Endothelial cell (in vitro differentiated cells): ENCODE measurements at regions not wholly inside any gene's neighbourhood (a gene's known extent, or its start where the extent isn't known, plus 50 kb on each side); places are given as distances from the start of the nearest gene placed in this dataset.

Experiments
- DNase-seq: peaks from one replicate; pipeline ENCODE4 v3.0.0; 2021; ENCODE audit warnings: low spot score
- H3K27ac Mint-ChIP-seq: one replicate; pipeline ENCODE4 v1.8.0; 2021; ENCODE audit warnings: mixed read lengths, inconsistent platforms; ENCODE audit not compliant: unreplicated experiment
- H3K27me3 Mint-ChIP-seq: one replicate; pipeline ENCODE4 v1.8.0; 2021; ENCODE audit warnings: mild to moderate bottlenecking, moderate library complexity, mixed read lengths, inconsistent platforms; ENCODE audit not compliant: unreplicated experiment
- H3K36me3 Mint-ChIP-seq: one replicate; pipeline ENCODE4 v1.8.0; 2021; ENCODE audit warnings: mild to moderate bottlenecking, low read depth, mixed read lengths, inconsistent platforms; ENCODE audit not compliant: unreplicated experiment
- H3K4me1 Mint-ChIP-seq: one replicate; pipeline ENCODE4 v1.8.0; 2021; ENCODE audit warnings: mild to moderate bottlenecking, mixed read lengths, inconsistent platforms; ENCODE audit not compliant: unreplicated experiment
- H3K4me3 Mint-ChIP-seq: one replicate; pipeline ENCODE4 v1.8.0; 2021; ENCODE audit warnings: mild to moderate bottlenecking, mixed read lengths, inconsistent platforms; ENCODE audit not compliant: unreplicated experiment
- H3K9me3 Mint-ChIP-seq: one replicate; pipeline ENCODE4 v1.8.0; 2021; ENCODE audit warnings: mixed read lengths, inconsistent platforms; ENCODE audit not compliant: unreplicated experiment
- TF ChIP-seq, protein P1 (sequence below): fragments of 200-600 bp; sonication (generic); IDR thresholded peaks from one replicate; pipeline ENCODE4 v1.5.0; 2021; ENCODE audit warnings: antibody characterized with exemption; ENCODE audit not compliant: unreplicated experiment

DNA sequence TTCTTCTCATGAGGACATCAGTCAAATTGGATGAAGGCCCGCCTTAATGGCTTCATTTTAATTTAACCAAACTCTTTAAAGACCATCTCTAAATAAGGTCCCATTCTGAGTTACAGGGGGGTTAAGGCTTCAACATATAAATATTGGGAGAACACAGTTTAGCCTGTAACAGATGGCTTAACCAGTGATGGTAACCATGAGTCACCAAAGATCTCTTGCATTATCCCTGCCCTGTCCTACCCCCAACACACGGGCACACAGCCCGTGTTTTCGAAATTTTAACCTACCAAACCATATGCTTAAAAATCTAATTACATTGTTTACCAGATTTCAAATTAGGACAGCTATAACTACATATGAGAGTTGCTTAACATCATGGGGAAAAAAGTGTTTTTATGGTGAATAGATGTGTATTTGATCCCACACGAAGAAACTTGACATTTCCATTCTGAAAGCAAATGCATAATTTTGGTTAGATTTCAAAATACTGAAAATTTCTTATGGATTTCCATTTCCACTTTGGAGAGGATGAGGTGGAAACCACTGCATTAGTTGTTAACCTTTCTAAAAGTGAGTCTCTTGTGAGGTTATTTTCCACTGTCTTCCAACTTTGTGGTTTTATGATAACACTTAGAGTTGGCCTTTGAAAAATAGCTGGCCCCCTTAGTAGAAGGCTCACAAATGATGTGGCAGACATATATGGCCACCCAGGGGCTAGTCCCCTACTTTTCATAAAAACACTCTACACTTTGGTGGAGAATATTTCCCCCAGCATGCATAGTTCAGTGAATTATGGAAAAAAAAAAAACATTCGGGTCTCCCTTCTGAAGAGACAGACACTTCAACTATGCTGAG, 849.3 kb downstream of the TLE1 start:
- Mint-ChIP-seq H3K4me1 (no peaks in the 10 kb centered on the region), H3K4me3 (no peak overlapping the region), H3K9me3 (no peaks in the 10 kb centered on the region), H3K27ac (no peak overlapping the region), H3K36me3 (no peaks in the 10 kb centered on the region), H3K27me3 (no peaks in the 10 kb centered on the region)
- DNase-seq, result no peak
- TF ChIP-seq, protein P1, sequence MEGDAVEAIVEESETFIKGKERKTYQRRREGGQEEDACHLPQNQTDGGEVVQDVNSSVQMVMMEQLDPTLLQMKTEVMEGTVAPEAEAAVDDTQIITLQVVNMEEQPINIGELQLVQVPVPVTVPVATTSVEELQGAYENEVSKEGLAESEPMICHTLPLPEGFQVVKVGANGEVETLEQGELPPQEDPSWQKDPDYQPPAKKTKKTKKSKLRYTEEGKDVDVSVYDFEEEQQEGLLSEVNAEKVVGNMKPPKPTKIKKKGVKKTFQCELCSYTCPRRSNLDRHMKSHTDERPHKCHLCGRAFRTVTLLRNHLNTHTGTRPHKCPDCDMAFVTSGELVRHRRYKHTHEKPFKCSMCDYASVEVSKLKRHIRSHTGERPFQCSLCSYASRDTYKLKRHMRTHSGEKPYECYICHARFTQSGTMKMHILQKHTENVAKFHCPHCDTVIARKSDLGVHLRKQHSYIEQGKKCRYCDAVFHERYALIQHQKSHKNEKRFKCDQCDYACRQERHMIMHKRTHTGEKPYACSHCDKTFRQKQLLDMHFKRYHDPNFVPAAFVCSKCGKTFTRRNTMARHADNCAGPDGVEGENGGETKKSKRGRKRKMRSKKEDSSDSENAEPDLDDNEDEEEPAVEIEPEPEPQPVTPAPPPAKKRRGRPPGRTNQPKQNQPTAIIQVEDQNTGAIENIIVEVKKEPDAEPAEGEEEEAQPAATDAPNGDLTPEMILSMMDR, result no peak

- no peak for DNase-seq
- no peaks in the 10 kb centered on the region for H3K4me1 Mint-ChIP-seq
- TF ChIP-seq, protein P1, result no peak
- no peaks in the 10 kb centered on the region for H3K27me3 Mint-ChIP-seq
- H3K9me3 Mint-ChIP-seq, result no peaks in the 10 kb centered on the region
- H3K4me3 Mint-ChIP-seq, result no peak overlapping the region
- H3K36me3 Mint-ChIP-seq, result no peaks in the 10 kb centered on the region
- H3K27ac Mint-ChIP-seq, result no peak overlapping the region
Observed at GRCh38 chr9:80836013-80836412, 853.3 kb downstream of the TLE1 start.

GRCh38 chr9:80831751-80832150, 857.6 kb downstream of the TLE1 start:
- DNase-seq, result no peak
- Mint-ChIP-seq H3K4me1 (no peaks in the 10 kb centered on the region), H3K27ac (no peak overlapping the region)

DNA sequence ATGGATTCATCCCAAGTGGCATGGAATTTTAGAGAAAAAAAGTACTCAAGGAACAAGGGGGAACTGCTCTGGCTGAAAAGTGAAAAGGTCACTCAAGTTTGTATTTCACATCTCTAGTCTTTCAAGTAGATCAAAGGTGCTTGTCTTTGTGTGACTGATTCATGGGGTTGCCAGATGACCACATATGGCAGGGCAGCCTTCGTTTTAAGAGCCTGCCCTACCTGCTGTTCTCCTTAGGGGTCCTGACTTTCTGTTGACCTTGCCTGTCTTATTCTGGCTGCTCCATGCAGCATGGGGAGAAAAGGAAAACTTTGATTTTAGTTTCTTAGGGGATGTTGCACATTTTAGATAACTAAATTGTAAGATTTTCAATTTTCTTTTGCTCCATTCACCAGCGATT, 877.7 kb downstream of the TLE1 start:
- no peaks in the 10 kb centered on the region for H3K27me3 Mint-ChIP-seq
- no peak overlapping the region for H3K4me3 Mint-ChIP-seq
- DNase-seq, result no peak
- TF ChIP-seq, protein P1, result no peak
- no peaks in the 10 kb centered on the region for H3K36me3 Mint-ChIP-seq
- no peak overlapping the region for H3K27ac Mint-ChIP-seq
- H3K4me1 Mint-ChIP-seq, result no peaks in the 10 kb centered on the region
- H3K9me3 Mint-ChIP-seq, result no peaks in the 10 kb centered on the region

More at GRCh38 chr9:80831751-80832150, 857.6 kb downstream of the TLE1 start:
- H3K4me3 Mint-ChIP-seq, result no peak overlapping the region
- TF ChIP-seq, protein P1, result no peak
- no peaks in the 10 kb centered on the region for H3K27me3 Mint-ChIP-seq
- no peaks in the 10 kb centered on the region for H3K36me3 Mint-ChIP-seq
- no peaks in the 10 kb centered on the region for H3K9me3 Mint-ChIP-seq

- H3K27me3 Mint-ChIP-seq, result no peaks in the 10 kb centered on the region
- H3K9me3 Mint-ChIP-seq, result no peaks in the 10 kb centered on the region
- H3K4me3 Mint-ChIP-seq, result no peak overlapping the region
- no peak overlapping the region for H3K27ac Mint-ChIP-seq
- H3K36me3 Mint-ChIP-seq, result no peaks in the 10 kb centered on the region
- no peaks in the 10 kb centered on the region for H3K4me1 Mint-ChIP-seq
- TF ChIP-seq, protein P1, result no peak
- no peak for DNase-seq
Observed at GRCh38 chr9:80811003-80811402, 878.3 kb downstream of the TLE1 start.
